ENCODE measurements at regions not wholly inside any gene's neighbourhood (a gene's known extent, or its start where the extent isn't known, plus 50 kb on each side); places are given as distances from the start of the nearest gene placed in this dataset.
"Not testable (repeated sequence)": the region's sequence is repeated elsewhere in the genome, so short reads cannot be mapped to it uniquely, and the experiment has no call there.

GRCh38 chr14:58730792-58731464, 93.2 kb downstream of the DACT1 start:
- DNase-seq (ENCODE audit: low spot score): no peak

GRCh38 chr14:58731465-58732293, 93.9 kb downstream of the DACT1 start:
- no peak for DNase-seq (ENCODE audit: low spot score)

DNA sequence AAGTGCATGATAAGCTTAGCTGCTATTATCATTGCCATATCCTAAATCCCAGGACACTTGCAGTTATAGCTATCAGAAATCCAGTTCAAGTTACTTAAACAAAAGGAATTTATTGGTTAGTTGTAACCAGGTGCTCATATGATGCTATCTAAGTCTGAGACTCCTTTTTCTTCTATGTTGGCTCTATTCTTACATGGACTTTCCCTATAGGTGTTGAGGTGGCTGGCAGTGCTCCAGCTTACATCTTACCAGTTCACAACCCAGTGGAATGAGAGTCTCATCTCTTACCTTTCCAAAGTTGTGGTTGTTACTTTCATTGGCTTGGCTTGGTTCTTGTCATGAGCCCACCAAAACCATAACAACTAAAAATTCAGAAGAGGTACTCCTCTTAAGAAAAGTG, 94.6 kb downstream of the DACT1 start:
- no peak for DNase-seq (ENCODE audit: low spot score)

DNA sequence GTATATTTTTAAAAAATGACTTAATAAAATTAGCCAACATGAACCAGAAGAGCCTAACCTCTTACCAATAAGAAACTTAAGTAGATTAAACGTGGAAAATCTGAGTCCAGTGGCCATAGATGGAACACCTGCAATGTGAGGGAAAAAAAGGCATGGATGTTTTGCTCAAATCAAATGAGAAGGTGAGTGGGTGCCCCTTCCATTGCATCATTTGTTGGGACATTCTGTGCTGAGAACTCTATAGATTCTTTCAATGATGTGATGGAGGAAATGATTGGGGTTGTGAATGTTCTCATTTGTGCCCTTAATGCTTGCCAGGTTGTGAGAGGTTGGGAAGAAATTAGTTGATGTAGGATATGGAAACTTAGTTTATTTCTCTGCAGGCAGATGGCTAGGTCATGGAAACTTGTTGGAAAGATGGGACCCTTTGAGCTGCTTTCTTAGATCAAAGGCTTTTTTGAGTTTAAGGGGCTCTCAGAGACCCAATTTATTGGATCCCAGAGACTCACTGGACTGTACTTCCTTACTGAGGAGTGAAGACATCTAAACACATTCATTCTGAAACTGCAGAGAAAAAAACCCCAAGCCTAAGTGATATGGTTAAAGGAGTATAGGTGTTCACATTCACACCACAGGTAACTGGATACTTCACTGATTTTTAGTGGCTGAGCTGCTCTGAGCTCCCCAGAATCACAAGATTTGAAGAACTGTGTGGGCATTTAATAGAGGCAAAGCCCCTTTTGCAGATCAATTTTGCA, 95.9 kb downstream of the DACT1 start:
- peak; percentile 27 for DNase-seq (ENCODE audit: low spot score)

- no peak for DNase-seq (ENCODE audit: low spot score)
Observed at GRCh38 chr14:58735596-58735995, 97.8 kb downstream of the DACT1 start.

DNA sequence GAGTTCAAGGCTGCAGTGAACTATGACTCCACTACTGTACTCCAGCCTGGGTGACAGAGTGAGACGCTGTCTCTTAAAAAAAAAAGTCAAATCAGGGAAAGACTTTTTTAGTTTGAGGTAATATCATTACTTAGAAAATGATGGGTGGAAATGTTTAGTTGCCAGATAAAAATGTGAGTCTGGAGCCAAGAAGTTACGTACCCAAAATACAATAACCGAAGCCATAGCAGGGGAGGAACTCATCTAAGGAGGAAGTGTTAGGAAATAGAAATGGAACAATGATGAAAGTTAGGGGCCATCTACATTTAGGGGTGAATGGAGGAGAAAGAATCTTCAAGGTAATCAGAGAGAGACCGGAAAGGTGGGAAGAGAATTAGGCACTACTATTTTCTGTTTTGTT, 98.8 kb downstream of the DACT1 start:
- DNase-seq (ENCODE audit: low spot score): no peak

DNA sequence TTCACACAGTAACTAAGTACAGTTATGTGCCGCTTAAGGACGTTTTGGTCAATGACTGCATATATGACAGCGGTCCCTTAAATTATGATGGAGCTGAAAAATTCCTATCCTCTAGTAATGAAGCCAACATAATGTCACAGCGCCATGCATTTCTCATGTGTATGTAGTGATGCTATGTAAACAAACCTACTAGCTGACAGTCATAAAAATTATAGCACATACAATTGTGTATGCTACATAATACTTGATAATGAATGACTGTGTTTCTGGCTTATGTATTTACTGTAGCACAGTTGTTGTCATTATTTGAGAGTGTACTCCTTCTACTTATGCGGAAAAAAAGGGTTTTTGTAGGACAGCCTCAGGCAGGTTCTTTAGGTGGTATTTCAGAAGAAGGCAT, 99.7 kb downstream of the DACT1 start:
- DNase-seq (ENCODE audit: low spot score): no peak

DNA sequence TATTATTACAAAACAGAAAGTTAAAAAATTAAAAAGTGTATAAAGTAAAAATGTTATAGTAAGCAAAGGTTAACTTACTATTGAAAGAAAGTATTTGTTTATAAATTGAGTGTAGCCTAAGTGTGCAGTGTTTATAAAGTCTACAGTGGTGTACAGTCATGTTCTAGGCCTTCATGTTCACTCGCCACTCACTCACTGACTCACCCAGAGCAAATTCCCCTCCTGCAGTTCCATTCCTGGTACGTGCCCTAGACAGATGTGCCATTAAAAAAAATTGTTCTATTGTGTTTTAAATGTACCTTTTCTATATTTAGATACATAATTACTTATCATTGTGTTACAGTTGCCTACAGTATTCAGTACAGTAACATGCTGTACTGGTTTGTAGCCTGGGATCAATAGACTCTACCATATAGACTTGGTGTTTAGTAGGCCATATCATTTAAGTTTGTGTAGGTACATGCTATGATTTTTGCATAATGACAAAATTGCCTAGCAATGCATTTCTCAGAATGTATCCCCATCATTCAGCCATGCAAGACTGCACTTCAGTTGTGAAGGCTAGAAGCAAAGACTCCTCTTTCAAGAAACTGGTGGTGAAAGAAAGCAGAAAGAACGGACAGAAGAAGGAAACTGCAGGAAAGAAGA, 100.6 kb downstream of the DACT1 start:
- DNase-seq (ENCODE audit: low spot score): no peak

DNA sequence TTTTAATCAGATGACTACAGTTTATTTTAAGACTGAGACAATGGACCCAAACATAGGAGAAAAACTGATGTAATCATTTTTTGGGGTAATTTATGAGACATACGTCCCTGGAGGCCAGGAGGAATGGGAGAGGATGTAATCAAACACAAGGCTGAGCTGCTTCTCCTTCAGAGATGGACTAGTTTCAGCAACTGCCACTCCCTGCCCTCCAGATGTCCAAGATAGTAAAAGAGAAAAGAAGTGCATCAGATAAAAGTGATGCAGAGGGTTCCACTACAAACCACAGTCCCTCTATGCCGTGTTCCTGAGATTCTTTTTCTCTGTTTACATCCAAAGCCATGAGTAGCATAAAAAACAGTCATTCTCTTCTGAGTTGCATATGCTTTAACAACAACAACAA, 101.1 kb downstream of the DACT1 start:
- no peak for DNase-seq (ENCODE audit: low spot score)

DNA sequence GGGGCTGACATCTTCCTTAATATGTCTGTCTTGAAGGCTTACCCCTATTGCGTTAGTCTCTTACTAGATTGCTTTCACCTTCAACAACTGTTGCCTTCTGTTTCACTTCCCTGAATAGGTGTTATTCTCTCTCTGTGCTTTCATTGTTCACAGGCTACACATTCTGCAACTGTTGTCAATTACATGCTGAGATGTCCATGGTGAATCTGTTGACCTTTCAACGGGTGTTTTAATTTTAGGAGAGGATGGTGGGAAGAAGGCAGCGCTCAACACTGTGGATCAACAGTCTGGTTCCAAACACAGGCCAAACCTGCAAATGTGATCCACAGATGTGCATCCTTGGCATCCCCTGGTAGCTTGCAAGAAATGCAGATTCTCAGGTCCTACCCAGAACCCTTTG, 101.9 kb downstream of the DACT1 start:
- DNase-seq (ENCODE audit: low spot score): no peak

- DNase-seq (ENCODE audit: low spot score): no peak
Observed at GRCh38 chr14:58740379-58740935, 102.7 kb downstream of the DACT1 start.

- DNase-seq (ENCODE audit: low spot score): no peak
Observed at GRCh38 chr14:58744801-58745394, 107.1 kb downstream of the DACT1 start.

- no peak for DNase-seq (ENCODE audit: low spot score)
Observed at GRCh38 chr14:58746261-58746660, 108.5 kb downstream of the DACT1 start.

DNA sequence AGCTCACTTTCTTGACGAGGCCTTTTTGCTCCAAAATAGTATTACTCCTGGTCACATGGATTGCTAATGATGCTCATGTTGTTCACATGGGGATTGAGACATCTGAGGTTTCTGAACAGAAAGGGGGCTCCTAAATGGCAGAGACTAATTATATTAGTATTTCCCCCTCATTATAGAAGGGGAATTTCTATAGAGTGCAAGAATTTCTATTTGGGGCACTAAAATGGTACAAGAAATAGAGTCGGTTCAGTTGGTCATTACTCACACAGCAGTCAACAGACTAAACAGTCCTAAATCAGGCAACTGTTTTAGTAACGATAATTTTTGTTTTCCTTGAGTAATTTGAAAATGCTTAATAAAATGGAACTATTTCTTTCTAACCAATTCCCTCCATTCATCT, 108.9 kb downstream of the DACT1 start:
- DNase-seq (ENCODE audit: low spot score): no peak

DNA sequence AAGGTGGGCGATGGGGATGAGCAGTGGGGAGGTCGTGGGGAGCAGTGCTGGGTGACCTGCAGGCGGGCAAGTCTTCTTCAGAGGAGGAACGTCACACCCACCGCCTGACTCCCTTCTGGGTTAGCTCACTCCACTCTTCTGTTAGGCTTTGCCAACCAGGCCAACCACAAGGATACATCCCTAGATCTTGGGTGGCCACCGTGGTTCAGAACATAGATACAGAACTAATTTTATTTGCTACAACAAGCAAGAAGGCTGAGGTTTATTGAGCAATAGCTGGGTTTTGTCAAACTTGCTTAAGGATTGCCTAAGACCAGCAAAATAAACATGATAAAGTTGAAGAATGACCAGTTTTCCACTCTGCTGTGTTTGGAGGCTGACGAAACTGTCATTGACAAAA, 109.4 kb downstream of the DACT1 start:
- no peak for DNase-seq (ENCODE audit: low spot score)

GRCh38 chr14:58748251-58748650, 110.5 kb downstream of the DACT1 start:
- not testable (repeated sequence) for DNase-seq (ENCODE audit: low spot score)

GRCh38 chr14:58749066-58749669, 111.4 kb downstream of the DACT1 start:
- DNase-seq (ENCODE audit: low spot score): peak; percentile 77

DNA sequence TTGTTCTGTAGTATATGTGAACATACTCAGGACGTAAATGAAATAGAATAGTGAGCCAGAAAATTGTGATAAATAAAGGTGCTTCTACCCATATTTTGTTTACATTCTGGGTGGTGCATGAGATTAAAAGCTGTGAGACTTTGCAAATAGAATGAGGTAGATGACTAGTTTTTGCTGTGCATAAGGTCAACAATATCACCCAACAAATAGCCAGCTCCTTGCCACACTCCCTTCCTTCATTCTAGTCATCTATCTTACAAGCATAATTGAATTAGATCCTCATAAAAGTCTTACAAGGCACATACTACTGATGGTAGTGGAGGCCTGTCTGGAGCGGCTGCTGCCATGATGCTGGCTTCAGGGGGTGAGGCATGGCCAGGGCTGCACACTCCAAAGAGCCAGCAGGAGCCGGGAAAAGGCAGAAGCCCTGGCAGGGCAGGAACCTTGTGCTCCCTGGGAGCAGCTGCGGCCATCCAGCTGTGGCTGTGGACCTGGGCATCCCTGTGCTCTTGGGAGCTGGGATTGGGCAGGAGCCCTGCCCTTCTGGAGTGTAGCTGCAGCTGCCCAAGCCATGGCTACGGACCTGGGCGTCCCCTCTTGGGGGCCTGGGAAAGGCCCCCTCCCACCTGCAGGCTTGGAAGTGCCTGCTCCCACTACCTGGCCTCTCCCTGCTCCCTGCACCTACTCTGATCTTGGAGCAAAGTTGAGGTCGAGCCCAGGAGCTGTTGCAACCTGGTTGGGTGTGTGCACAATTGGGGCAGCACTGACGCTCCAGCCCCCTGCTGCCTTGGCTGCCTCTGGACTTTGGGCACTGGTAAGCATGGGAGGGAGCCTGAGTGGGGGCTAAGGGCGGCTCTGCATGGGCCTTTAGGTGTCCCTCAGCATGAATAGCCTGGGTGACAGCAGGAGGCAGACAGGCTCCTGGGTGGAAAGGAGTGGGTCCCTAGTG, 112.8 kb downstream of the DACT1 start:
- no peak for DNase-seq (ENCODE audit: low spot score)

DNA sequence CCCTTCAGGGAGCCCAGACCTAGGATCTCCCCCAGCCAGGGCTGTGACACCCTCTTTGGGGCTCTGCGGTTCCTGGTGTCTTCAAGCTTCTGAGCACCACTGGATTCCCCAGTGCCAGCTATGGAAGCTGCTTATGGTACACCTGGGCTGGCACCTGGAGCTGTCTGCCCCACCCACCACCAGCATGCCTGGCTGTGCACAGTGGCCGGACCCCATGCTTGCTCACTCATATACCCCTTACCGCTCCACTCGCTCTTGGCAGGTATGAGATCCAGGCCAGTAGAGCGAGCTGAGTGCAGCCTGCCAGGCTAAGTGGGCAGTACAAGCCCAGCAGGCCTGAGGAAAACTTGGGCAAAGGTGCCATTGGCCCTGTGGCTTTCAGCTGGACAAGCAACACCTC, 114.0 kb downstream of the DACT1 start:
- DNase-seq (ENCODE audit: low spot score): no peak

DNA sequence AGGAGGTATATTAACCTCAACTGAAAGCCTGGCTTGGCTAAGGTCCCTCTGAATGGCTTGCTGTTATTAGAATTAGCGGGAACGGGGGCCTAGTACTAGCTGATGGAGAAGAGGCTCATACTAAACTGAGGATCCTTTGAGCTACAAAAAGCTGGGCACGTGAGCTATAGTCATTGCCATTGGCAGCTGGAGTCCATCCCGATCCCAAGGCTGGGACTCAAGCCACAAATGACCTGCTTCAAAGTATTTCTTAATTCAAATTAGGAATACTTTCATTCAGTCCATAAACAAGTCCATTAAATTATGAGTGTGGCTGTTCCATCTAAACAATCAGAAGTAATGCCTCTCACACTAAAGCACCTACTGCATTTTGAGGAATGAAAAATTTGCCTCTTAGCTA, 114.5 kb downstream of the DACT1 start:
- DNase-seq (ENCODE audit: low spot score): no peak

Measured in activated CD4-positive, alpha-beta T cell treated with anti-CD3 and anti-CD28 coated beads, Interleukin-2, Interleukin-4, amounts not matched to agents 100 ng/mL and 50 ng/mL, durations not matched to agents 16 hours and 8 hours (primary cell).